Spleen (tissue), 7 donors: ENCODE measurements at regions not wholly inside any gene's neighbourhood (a gene's known extent, or its start where the extent isn't known, plus 50 kb on each side); places are given as distances from the start of the nearest gene placed in this dataset.

Source experiments
- CTCF ChIP-seq, 11 experiments: fragments of 200-600 bp in 7 of 11; fragments of 450-650 bp in 4 of 11; sonication (generic) in 4 of 11; IDR thresholded peaks in 8 of 11; conservative IDR thresholded peaks in 3 of 11; 1 replicate in 7 of 11; 2 replicates in 4 of 11; pipeline versions ENCODE4 v1.4.0 to v1.8.0; 2016 to 2021; ENCODE audit warnings: antibody characterized with exemption in 11 of 11, inconsistent platforms in 4 of 11, mild to moderate bottlenecking in 1 of 11
- POLR2A ChIP-seq, 3 donors: fragments of 450-650 bp; IDR thresholded peaks; one replicate each; pipeline ENCODE4 v1.5.1; 2017; ENCODE audit warnings: antibody characterized with exemption in 3 of 3, mild to moderate bottlenecking in 1 of 3
- donor health status: DM: no; HTN: no; CAD: no; lungs with moderate emphysema.
- donor health status: DM: no; HTN: no; CAD: no.
- donor health status: DM: no; HTN: no; CAD: no.

GRCh38 chr6:48290595-48290994 is 179.6 kb upstream of the PTCHD4 start:
- TF ChIP-seq POLR2A (IDR thresholded peaks at IDR 0.05) (no peak), CTCF (IDR thresholded peaks at IDR 0.05 in 8 of 11, conservative IDR thresholded peaks at IDR 0.05 in 3 of 11) (no peak)
